Epithelial cell of prostate (primary cell): ENCODE measurements at regions not wholly inside any gene's neighbourhood (a gene's known extent, or its start where the extent isn't known, plus 50 kb on each side); places are given as distances from the start of the nearest gene placed in this dataset.
"Not testable (repeated sequence)": the region's sequence is repeated elsewhere in the genome, so short reads cannot be mapped to it uniquely, and the experiment has no call there.

Experiments
- DNase-seq: peaks from one replicate; pipeline ENCODE4 v3.0.0-alpha.2; 2011; ENCODE audit warnings: low read depth, low spot score
- H3K27ac ChIP-seq: fragments of 450-650 bp; 2 replicates; pipeline ENCODE4 v1.5.1; 2017; ENCODE audit warnings: mild to moderate bottlenecking

DNA sequence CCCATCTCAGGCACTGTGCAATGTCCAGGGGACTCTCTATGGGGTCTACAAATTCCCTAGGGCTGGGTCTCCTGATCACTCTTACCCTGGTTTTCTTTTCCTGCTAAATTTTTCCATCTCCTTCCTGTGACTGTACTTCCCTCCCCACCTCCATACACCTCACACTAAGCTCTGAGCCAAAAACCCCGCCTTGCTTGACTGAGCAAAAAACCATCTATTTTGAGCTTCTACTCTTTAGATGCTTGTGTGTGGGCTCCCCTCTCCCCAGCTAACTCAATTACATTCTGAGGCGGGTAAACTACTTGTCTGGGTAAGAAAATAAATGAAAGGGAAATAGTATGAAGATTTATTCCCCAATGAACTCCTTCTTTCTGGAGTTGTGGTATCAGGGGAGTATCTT, 187.9 kb downstream of the PTPRU start:
- H3K27ac ChIP-seq: no peak overlapping the region
- DNase-seq: no peak

DNA sequence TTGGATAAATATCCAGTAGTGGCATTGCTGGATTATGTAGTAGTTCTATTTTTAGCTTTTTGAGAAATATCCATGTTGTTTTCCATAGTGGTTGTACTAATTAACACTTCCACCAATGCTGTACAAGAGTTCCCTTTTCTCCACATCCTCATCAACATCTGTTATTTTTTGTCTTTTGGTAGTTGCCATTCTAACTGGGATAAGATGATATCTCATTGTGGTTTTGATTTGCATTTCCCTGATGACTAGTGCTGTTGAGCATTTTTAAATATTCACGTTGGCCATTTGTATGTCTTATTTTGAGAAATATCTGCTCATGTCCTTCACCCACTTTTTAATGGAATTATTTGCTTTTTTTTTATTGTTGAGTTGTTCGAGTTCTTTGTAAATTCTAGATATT, 183.9 kb downstream of the PTPRU start:
- no peak overlapping the region for H3K27ac ChIP-seq
- DNase-seq: no peak

DNA sequence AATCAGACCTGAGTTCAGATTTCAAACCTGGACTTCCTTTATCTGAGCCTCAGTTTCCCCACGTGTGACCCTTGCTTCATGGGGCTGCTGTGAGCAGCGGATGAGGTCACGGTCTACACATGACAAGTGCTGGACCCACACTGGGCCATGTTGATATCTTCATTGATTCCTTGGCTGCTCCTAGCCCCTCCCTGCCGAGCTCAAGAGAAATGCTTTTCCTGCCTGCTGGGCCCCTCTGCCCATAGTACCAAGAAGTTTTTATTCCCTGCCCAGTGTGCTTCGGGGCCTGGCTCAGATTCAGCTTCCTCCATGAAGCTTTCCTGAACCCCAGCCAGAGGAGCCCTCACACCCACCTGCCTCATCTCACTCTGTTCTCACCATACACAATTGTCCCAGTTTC, 181.6 kb downstream of the PTPRU start:
- no peak for DNase-seq
- no peak overlapping the region for H3K27ac ChIP-seq

DNA sequence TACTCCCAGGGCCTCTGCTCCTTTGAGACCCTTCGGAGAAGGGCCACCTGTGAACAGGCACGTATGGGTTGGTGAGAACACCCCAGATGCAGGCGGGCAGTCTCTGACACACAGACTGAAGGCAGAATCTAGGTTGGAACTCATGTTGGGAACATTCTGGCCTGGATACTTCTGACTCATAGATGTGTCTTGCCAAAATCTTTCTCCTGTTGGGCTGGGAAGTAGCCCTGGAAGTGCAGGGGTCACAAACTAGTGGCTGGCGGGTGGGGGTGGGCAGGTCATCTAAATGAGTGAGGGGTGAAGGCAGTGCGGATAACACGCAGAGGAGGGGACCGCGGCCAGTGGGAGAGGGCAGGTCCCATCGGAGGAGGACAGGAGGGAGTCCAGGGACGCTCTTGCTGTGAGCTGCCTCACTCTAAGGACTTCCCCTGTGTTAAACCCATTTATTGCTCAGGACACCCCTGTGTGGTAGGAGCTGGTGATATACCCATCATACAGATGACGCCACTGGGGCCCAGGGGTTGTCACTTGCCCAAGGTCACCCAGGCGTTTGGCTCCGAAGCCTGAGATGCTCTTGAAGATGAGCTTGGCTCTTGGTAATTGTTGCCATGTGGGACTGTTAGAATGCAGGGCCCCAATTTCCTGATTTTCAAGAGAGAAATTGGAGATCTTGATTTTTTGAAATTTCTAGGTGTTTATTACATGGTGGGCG, 181.0 kb downstream of the PTPRU start:
- no peak overlapping the region for H3K27ac ChIP-seq
- no peak for DNase-seq

DNA sequence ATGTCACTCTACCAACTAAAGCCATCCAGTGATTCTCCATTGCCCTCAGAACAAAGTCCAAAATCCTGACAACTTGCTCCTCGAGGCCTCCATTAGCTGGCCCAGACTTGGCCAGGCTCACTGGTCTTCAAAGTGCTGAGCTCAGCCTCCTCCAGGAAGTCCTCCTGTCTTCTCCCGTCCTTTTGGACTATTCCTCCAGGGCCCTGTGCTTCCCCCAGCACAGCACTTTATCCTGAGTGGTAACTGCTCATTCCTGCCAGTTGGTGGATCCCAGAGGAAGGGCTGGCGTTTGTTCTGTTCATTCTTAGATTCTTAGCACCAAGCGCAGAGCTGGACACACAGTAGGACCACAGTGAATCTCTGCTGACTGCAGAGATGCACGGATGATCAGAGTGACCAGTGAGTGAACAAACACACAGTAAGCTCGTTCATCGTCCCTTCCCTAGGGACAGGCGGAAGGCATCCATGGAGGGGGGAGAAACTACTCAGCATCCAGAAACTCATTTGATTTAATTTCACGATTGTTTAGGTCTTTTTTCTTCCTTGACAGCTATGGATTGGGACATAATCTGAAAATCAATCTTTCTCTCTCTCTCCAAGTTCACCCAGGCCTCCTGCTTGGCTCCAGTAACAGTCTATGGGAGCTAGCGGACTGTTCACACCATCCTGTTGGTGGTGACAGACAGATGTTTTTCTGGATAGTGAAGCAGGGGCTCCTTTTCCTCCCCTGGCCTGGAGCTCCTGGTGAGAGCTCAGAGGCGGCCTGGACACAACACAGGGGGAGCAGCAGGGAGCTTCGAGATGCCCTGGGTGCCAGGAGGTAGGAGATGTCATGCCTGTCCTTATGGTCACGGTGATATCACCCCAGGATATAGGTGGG, 180.2 kb downstream of the PTPRU start:
- no peak for DNase-seq
- no peak overlapping the region for H3K27ac ChIP-seq

DNA sequence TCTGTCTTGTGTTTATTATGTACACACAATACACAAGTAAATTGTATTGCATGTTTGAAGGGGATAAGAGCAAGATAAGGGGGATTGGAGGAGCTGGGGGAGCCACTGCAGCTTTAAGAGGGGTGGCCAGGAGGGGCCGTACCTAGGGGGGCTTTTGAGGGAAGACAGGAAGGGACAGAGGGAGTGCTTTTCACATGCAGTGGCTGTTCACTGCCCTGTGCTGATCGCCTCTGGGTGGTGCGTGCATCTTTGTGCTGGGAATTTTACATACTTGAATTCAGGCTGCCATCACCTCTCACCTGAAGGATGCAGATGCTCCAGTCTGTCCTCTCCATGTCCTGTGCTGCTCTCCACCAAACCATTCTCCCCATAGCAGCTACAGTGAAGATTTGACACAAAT, 179.5 kb downstream of the PTPRU start:
- no peak overlapping the region for H3K27ac ChIP-seq
- DNase-seq: no peak

DNA sequence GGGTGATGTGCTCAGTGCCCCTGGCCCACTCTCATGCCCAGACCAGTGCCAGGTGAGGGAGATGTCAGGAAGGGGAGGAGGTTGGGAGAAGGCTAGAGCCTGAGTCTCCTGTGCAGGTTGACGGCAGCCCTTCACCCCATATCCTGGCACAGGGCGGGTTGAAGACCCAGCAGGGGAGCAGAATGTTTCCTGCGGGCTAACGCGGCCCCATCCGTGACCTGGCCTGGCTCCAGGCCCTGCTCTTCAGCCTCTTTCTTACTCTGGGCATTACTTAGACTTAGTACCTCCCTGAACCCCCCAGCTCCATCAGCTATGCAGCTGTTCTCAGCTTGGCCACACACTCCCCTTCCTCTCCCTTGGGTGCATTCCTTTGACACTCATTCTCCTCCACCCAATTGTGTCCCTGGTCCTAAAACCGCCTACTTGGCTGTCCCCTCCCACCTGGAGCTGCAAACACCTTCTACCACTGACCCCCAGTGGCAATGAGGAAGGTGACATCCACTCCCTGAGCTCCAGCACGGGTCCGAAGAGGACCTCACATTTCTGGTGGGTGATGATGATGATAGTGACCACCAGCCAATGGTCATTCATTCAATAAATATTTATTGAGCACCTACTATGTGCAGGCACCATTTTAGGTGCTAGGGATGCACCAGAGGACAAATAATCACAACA, 179.0 kb downstream of the PTPRU start:
- no peak for DNase-seq
- H3K27ac ChIP-seq: no peak overlapping the region

DNA sequence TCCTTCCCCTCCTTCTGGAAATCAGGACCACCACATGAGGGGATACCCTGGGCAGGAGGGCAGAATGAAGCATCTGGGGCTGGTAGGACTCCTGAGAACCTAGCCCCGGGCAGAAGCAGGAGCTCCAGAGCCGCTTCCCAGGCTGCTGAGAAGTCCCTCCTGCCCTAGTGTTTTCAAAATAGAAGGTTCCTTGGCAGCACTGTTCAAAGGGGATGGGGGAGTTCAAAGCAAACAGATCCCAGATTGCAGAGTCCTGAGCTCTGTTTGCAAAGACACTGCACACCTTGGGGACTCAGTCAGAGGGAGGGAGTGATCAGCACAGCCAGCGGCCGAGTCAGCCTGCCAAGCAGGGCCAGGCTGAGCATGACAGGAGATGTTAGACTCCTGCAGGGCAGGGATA, 177.8 kb downstream of the PTPRU start:
- DNase-seq: no peak
- no peak overlapping the region for H3K27ac ChIP-seq

DNA sequence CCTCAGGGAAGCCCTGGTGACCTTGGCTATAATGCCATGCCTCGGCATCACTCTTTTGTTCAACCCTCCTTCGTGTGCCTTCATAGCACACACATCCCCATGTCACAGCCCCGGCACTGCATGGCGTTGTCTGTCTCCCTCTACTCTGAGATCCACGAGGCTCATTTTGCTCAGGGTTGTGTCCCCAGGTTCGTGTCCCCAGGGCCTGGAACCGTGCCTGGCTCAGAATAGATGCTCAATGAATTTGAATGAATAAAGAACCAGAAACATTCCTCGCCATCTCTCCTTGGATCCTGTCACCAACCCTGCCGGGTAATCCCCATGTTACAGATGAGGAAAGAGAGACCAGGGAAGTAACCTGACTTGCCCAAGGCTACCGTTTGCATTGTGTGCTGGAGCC, 177.3 kb downstream of the PTPRU start:
- DNase-seq: no peak
- no peak overlapping the region for H3K27ac ChIP-seq

DNA sequence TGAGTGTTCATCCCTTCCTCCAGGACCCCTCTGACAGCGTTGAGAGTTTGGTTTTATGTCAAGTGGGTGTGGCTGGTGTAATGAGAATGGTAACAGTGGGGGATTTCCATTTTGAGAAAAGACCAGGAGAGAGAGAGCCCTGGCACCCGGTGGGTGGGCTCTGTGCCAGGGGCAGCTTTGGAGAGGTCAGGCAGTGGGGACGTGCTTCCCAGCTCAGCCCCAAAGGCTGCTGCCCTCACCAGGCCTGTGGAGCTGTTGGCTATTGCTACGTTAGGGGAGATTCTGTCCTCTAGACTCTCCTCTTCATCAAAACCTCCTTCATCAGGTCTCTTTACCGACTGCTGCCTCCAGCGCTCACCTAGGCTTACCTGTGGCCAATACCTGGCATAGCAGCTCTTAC, 176.3 kb downstream of the PTPRU start:
- no peak overlapping the region for H3K27ac ChIP-seq
- DNase-seq: no peak

DNA sequence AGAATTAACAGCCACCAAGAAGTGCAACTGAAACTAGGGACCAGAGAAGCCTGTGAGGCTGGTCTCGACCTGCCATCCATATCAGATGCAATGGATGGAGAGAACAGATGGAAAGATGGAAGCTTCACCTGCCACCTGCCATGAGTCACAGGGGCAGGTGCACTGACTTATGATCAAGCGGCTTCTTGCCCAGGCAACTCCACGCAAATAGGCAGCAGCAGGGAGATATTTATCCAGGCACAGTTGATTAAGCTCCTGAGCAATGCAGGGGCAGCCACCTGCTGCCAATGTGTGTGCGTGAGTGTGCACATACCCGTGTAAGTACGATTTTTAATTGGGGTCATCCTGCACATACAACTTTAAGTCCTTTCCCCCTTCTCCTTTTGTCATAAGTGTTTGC, 174.2 kb downstream of the PTPRU start:
- DNase-seq: peak; percentile 34
- no peak overlapping the region for H3K27ac ChIP-seq

DNA sequence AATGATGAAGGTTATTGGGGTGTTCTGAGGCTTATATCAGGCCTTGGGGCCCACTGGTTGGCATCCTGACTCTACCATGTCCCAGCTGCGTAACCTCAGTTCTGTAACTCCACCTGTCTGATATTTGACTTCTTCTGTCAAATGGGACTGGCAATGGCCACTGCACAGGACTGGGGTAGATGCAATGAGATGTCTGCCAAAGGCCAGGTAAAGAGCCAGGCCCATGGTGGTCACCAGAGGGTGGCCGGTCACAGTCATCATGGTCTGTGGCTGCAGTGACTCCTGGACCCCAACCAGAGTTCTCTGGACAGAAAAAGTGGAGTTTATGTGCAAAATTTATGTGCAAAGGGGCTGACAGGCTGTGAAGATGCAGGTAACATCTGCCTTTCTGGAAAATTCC, 173.3 kb downstream of the PTPRU start:
- DNase-seq: no peak
- no peak overlapping the region for H3K27ac ChIP-seq

DNA sequence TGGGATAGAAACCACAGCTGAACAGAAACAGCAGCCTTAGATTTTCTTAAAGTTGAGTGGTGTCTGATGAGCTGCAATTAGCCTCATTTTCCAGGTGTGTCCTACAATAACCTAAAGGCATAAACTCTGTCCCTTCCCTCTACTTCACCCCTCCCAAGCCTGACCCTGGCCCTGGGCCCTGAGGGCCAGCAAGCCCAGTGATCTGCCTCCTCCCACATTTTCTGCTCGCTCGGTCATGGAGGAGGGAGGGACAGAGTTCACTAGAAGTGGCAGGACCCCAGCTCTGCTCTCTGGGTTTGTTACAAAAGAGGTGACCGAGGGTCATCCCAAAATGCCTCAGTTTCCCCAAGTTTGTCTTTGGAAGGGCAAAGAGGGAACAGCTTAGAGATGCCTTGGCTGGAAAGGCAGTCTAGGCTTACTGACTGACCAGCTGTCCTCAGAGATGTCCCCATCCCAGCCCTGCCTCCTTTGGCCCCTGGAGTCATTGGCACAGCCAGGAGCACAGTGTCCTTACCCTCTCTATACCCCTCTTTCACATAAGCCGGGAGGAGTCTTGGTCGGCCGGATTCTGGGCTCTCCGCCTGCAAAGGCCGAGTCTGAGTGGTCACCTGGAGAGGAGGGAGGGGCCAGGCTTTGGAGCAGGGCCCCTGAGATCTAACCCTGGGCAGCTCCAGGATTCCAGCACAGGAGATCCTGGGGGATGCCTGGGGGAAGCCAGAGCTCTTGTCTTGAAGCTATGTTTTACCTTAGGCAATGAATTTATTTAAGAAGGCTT, 172.7 kb downstream of the PTPRU start:
- no peak overlapping the region for H3K27ac ChIP-seq
- no peak for DNase-seq

DNA sequence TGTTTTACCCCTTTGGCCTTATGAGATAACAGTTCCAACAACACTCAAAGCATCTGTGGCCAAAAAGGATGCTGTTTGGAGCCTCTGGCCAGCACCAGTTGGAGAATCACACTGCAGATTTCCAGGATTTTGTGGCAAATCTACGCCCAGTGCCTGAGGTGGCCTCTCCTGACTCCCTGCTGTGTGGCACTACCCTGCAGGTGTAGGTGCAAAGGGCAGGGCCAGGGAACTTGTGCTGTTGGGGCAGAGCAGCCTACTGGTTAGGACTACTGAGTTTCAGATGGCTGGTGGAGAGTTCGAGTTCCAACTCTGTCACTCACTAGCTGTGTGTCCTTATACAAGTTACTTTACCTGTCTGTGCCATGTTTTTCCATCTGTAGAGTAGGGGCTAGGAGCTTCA, 170.5 kb downstream of the PTPRU start:
- no peak for DNase-seq
- no peak overlapping the region for H3K27ac ChIP-seq

DNA sequence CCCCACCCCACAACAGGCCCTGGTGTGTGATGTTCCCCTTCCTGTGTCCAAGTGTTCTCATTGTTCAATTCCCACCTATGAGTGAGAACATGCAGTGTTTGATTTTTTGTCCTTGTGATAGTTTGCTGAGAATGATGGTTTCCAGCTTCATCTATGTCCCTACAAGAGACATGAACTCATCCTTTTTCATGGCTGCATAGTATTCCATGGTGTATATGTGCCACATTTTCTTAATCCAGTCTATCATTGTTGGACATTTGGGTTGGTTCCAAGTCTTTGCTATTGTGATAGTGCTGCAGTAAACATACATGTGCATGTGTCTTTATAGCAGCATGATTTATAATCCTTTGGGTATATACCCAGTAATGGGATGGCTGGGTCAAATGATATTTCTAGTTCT, 163.9 kb downstream of the PTPRU start:
- H3K27ac ChIP-seq, DNase-seq: not testable (repeated sequence)

DNA sequence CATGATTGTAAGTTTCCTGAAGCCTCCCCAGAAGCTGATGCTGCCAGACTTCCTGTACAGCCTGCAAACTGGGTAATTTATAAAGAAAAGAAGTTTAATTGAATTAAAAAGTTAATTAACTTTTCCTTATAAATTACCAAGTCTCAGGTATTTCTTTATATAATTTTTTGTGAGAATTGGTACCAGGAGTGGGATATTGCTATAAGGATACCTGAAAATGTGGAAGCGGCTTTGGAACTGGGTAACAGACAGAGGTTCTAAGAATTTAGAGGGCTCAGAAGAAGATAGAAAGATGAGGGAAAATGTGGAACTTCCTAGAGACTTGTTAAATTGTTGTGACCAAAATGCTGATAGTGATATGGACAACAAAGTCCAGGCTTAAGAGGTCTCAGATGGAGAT, 163.1 kb downstream of the PTPRU start:
- no peak for DNase-seq
- H3K27ac ChIP-seq: no peak overlapping the region

DNA sequence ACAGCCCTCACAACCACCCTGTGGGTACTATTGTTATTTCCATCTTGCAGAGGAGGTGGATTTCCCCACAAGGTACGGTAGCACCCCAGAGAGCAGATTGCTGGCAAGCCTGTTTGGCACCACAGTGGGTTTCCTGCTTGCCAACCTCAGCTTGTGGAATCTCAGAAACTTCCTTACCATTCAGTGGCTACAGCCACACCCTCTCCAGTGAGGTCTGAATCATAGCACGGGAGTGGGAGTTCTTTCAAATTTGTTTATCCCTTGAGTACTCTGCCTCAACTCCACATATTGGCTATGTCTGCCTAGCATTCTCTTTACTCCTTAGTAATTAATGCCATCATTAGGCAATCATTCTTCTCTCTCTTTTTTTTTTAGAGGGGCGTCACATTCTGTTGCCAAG, 162.1 kb downstream of the PTPRU start:
- DNase-seq: peak; percentile 70
- H3K27ac ChIP-seq: no peak overlapping the region

DNA sequence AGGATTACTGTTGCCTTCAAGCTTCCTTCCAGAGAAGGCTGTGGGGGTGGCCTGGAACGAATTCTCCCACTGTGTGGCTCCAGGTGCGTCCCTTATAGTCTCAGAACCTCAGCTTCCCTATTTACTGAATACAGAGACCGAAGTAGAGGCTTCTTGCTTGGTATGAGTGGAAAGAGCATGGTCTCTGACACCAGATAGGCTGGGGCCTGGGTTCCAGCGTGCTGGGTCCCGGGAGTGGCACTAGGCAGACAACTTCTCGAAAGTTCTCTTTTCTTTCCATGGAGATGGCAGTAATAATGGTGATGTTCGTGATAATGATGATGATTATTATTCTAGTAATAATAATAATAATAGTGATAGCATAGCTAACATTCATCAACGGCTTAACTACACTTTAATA, 161.7 kb downstream of the PTPRU start:
- no peak overlapping the region for H3K27ac ChIP-seq
- DNase-seq: no peak

DNA sequence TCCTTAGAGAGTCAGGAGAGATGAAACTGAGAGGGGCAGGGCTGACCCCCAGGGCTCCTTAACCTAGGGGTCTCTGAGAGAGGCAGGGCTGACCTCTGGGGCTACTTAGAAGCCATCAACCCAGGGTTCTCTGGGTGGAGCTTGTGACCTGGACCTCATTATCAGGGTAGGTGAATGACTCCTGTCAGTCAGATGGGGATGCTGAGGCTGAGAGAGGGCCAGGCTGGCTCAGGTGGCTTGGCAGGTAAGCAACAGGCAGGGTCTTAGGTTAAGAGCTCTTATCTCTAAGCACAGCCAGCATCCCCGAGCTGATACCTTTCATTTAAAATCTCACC, 160.9 kb downstream of the PTPRU start:
- DNase-seq: no peak
- H3K27ac ChIP-seq: no peak overlapping the region

DNA sequence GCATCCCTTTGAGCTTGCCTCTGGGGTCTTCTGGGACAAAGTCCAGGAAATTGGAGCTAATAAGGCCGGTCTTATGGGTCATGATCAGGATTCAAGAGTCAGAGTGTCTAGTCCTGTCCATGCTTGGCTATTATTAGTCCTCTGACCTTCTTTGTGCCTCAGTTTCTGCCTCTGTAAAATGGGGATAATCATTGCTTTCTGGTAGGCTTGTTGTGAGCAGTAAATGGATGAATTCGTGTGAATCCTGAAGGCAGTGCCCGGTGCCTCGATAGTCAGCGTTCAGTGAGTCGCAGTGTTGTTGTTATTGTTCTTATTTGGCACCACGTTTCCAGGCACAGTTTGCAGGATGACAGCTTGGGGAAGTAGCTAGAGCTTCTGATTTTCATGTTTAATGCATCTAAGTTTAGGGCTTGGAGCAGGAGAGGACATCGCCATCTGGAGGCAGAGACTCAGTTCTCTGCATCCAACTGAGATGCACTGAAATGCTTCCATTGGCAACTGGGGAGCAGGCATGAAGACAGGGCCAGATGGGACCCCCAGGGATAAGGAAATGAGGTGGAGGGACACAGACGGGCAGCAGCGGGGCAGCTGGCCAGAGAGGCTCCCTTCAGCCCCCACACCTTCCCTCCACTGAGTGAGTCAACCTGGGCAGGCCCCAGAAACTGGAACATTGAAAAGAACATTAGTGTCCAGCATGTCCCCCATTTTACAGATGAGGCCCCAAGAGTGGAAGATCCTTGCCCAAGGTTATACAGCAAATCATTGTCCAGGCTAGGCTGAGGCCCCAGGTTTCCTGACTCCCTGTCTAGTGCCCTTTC, 160.3 kb downstream of the PTPRU start:
- H3K27ac ChIP-seq: no peak overlapping the region
- no peak for DNase-seq
